Vagina (tissue), 2 donors: ENCODE measurements at regions not wholly inside any gene's neighbourhood (a gene's known extent, or its start where the extent isn't known, plus 50 kb on each side); places are given as distances from the start of the nearest gene placed in this dataset.

Source experiments
- CTCF ChIP-seq, 3 experiments: fragments of 450-650 bp in 2 of 3; fragments of 200-600 bp in 1 of 3; sonication (generic) in 1 of 3; IDR thresholded peaks; one replicate each; pipeline ENCODE4 v1.5.1; 2017 to 2019; ENCODE audit warnings: antibody characterized with exemption in 3 of 3, mild to moderate bottlenecking in 2 of 3, moderate library complexity in 2 of 3
- POLR2A ChIP-seq, 2 donors: fragments of 450-650 bp; IDR thresholded peaks; one replicate each; pipeline ENCODE4 v1.6.1; 2017; ENCODE audit warnings: antibody characterized with exemption in 2 of 2, mild to moderate bottlenecking in 2 of 2, moderate library complexity in 2 of 2
- POLR2AphosphoS5 ChIP-seq, 2 donors: sonication (generic); formaldehyde crosslinking; IDR thresholded peaks; one replicate each; pipeline ENCODE4 v1.9.0; 2017; ENCODE audit warnings: antibody characterized with exemption in 2 of 2, mild to moderate bottlenecking in 2 of 2, low read depth in 1 of 2; ENCODE audit not compliant: insufficient read depth in 1 of 2

DNA sequence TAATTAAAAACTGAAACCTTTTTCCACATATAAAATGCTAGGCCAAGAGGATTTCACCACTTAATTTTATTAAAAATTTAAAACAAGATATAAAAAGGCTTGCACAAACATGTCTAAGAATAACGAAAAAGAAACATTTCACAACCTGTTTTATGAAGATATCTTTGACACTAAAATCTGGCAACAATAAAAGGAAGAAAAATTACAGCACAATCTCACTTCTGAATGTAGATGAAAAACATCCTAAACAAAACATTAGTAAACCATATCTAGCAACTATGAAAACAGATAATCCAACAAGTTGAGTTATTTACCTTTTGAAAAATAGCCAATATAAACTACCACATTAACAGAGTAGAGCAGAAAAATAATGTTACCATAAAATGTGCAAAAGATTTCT, 185.4 kb upstream of the MMADHC start:
- TF ChIP-seq POLR2A (IDR thresholded peaks at IDR 0.05) (no peak), CTCF (IDR thresholded peaks at IDR 0.05) (no peak), POLR2AphosphoS5 (IDR thresholded peaks at IDR 0.05; ENCODE audit: insufficient read depth in 1 of 2, low read depth in 1 of 2) (no peak)
